ENCODE measurements at regions not wholly inside any gene's neighbourhood (a gene's known extent, or its start where the extent isn't known, plus 50 kb on each side); places are given as distances from the start of the nearest gene placed in this dataset.

GRCh38 chrY:21295206-21295605 is 215.9 kb upstream of the RBMY1B start:
- DNase-seq = no peak

DNA sequence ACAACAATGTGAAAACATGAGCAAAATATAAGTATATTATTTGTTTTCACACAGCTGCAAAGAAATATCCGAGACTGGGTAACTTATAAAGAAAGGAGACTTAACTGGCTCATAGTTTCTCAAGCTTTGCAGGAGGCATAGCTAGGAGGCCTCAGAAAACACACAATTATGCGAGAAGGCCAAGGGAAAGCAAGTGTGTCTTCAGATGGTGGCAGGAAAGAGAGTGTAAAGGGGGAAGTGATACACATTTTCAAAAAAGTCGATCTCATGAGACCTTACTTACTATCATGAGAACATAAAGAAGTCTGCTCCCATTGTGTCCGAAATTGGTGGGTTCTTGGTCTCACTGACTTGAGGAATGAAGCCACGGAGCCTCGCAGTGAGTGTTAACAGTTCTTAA is 208.9 kb upstream of the RBMY1B start:
- DNase-seq = no peak

- no peak for DNase-seq
Observed at GRCh38 chrY:21315366-21315765, 195.8 kb upstream of the RBMY1B start.

All from activated CD4-positive, alpha-beta T cell treated with anti-CD3 and anti-CD28 coated beads, Interleukin-2, amount 50 U/mL, for 1 hour (primary cell).